HuH-7 (cell line): ENCODE measurements at regions not wholly inside any gene's neighbourhood (a gene's known extent, or its start where the extent isn't known, plus 50 kb on each side); places are given as distances from the start of the nearest gene placed in this dataset.
"Not testable (repeated sequence)": the region's sequence is repeated elsewhere in the genome, so short reads cannot be mapped to it uniquely, and the experiment has no call there.

Experiments used
- DNase-seq: peaks from one replicate; pipeline ENCODE4 v3.0.0; 2011; ENCODE audit warnings: low spot score

- DNase-seq, result no peak
Measured at GRCh38 chr10:31686599-31686998, 242.0 kb downstream of the ARHGAP12 start.

GRCh38 chr10:31683682-31684081, 244.9 kb downstream of the ARHGAP12 start:
- DNase-seq, result no peak

GRCh38 chr10:31679936-31680335, 248.7 kb downstream of the ARHGAP12 start:
- DNase-seq, result no peak

- no peak for DNase-seq
Measured at GRCh38 chr10:31678575-31679516, 249.8 kb downstream of the ARHGAP12 start.

- DNase-seq, result no peak
Measured at GRCh38 chr10:31678139-31678536, 250.5 kb downstream of the ARHGAP12 start.

- no peak for DNase-seq
Measured at GRCh38 chr10:31677195-31678138, 251.2 kb downstream of the ARHGAP12 start.

- no peak for DNase-seq
Measured at GRCh38 chr10:31675726-31676125, 252.9 kb downstream of the ARHGAP12 start.

GRCh38 chr10:31669357-31669756, 259.3 kb downstream of the ARHGAP12 start:
- DNase-seq, result no peak

- DNase-seq, result no peak
Measured at GRCh38 chr10:31668326-31668725, 260.3 kb downstream of the ARHGAP12 start.

GRCh38 chr10:31665764-31666279, 262.8 kb downstream of the ARHGAP12 start:
- DNase-seq, result not testable (repeated sequence)

- DNase-seq, result no peak
Measured at GRCh38 chr10:31664803-31665202, 263.8 kb downstream of the ARHGAP12 start.

- not testable (repeated sequence) for DNase-seq
Measured at GRCh38 chr10:31664071-31664470, 264.6 kb downstream of the ARHGAP12 start.

GRCh38 chr10:31660300-31660699, 268.3 kb downstream of the ARHGAP12 start:
- DNase-seq, result no peak

GRCh38 chr10:31659665-31660064, 269.0 kb downstream of the ARHGAP12 start:
- no peak for DNase-seq

- DNase-seq, result no peak
Measured at GRCh38 chr10:31657434-31657872, 271.2 kb downstream of the ARHGAP12 start.

GRCh38 chr10:31656851-31657433, 271.7 kb downstream of the ARHGAP12 start:
- DNase-seq, result no peak

- DNase-seq, result no peak
Measured at GRCh38 chr10:31652038-31652437, 276.6 kb downstream of the ARHGAP12 start.

GRCh38 chr10:31650010-31650409, 278.6 kb downstream of the ARHGAP12 start:
- DNase-seq, result no peak

GRCh38 chr10:31648966-31649365, 279.7 kb downstream of the ARHGAP12 start:
- no peak for DNase-seq

- no peak for DNase-seq
Measured at GRCh38 chr10:31647861-31648260, 280.8 kb downstream of the ARHGAP12 start.

- DNase-seq, result no peak
Measured at GRCh38 chr10:31646519-31646918, 282.1 kb downstream of the ARHGAP12 start.

- no peak for DNase-seq
Measured at GRCh38 chr10:31645786-31646185, 282.8 kb downstream of the ARHGAP12 start.
